Peyer's patch (tissue), 4 donors: ENCODE measurements at regions not wholly inside any gene's neighbourhood (a gene's known extent, or its start where the extent isn't known, plus 50 kb on each side); places are given as distances from the start of the nearest gene placed in this dataset.

Experiments
- POLR2A ChIP-seq, 2 donors: fragments of 450-650 bp; IDR thresholded peaks; one replicate each; pipeline ENCODE4 v1.5.1; 2017; ENCODE audit warnings: antibody characterized with exemption in 2 of 2, mild to moderate bottlenecking in 2 of 2, moderate library complexity in 2 of 2
- TF ChIP-seq, protein P1 (sequence below), 6 experiments: fragments of 450-650 bp in 4 of 6; fragments of 200-600 bp in 2 of 6; sonication (generic) in 1 of 6; IDR thresholded peaks; one replicate each; pipeline ENCODE4 v1.5.1; 2017 to 2019; ENCODE audit warnings: antibody characterized with exemption in 6 of 6, mild to moderate bottlenecking in 3 of 6, moderate library complexity in 1 of 6

DNA sequence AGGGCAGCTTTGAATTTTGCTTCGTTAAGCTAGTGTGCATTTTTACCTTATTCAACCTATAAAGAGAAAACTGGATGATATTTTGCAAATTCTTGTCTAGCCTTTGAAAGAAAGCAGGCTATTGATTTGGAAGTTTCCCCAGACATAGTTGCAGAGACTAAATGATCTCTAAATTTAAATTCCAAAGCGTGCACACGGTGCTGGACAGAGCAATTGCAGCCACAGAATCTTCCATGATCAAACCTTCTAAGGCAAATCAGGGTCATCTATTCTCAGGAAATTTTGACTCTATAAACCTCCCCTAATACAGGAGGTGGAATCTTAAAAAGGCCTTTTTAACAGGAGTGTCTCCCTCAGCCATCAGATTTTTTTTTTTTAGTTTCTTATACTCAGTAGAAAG, 159.9 kb downstream of the MDFIC start:
- TF ChIP-seq POLR2A (IDR thresholded peaks at IDR 0.05): no peak
- TF ChIP-seq, protein P1, sequence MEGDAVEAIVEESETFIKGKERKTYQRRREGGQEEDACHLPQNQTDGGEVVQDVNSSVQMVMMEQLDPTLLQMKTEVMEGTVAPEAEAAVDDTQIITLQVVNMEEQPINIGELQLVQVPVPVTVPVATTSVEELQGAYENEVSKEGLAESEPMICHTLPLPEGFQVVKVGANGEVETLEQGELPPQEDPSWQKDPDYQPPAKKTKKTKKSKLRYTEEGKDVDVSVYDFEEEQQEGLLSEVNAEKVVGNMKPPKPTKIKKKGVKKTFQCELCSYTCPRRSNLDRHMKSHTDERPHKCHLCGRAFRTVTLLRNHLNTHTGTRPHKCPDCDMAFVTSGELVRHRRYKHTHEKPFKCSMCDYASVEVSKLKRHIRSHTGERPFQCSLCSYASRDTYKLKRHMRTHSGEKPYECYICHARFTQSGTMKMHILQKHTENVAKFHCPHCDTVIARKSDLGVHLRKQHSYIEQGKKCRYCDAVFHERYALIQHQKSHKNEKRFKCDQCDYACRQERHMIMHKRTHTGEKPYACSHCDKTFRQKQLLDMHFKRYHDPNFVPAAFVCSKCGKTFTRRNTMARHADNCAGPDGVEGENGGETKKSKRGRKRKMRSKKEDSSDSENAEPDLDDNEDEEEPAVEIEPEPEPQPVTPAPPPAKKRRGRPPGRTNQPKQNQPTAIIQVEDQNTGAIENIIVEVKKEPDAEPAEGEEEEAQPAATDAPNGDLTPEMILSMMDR (IDR thresholded peaks at IDR 0.05): no peak
